GM21423 (cell line): ENCODE measurements at regions not wholly inside any gene's neighbourhood (a gene's known extent, or its start where the extent isn't known, plus 50 kb on each side); places are given as distances from the start of the nearest gene placed in this dataset.

Experiments
- ATAC-seq: cut with Tn5 transposase; IDR thresholded peaks from one replicate; pipeline ENCODE4 v1.9.1; 2021; ENCODE audit warnings: mild to moderate bottlenecking, moderate library complexity; ENCODE audit not compliant: unreplicated experiment

- ATAC-seq, result no peak
Observed at GRCh38 chr12:88310069-88310468, 168.0 kb downstream of the TMTC3 start.

GRCh38 chr12:88310666-88311065, 168.6 kb downstream of the TMTC3 start:
- no peak for ATAC-seq

- no peak for ATAC-seq
Observed at GRCh38 chr12:88313554-88313953, 171.4 kb downstream of the TMTC3 start.

- ATAC-seq, result no peak
Observed at GRCh38 chr12:88314706-88315105, 172.6 kb downstream of the TMTC3 start.

GRCh38 chr12:88318726-88319125, 176.6 kb downstream of the TMTC3 start:
- no peak for ATAC-seq

GRCh38 chr12:88325076-88325815, 183.1 kb downstream of the TMTC3 start:
- ATAC-seq, result no peak

GRCh38 chr12:88325816-88326189, 183.7 kb downstream of the TMTC3 start:
- no peak for ATAC-seq

- ATAC-seq, result no peak
Observed at GRCh38 chr12:88327276-88327675, 185.2 kb downstream of the TMTC3 start.

GRCh38 chr12:88328090-88328489, 186.0 kb downstream of the TMTC3 start:
- ATAC-seq, result no peak

- no peak for ATAC-seq
Observed at GRCh38 chr12:88329833-88330232, 187.7 kb downstream of the TMTC3 start.

- ATAC-seq, result no peak
Observed at GRCh38 chr12:88334271-88334670, 192.2 kb downstream of the TMTC3 start.

GRCh38 chr12:88336076-88336739, 194.1 kb downstream of the TMTC3 start:
- no peak for ATAC-seq

- no peak for ATAC-seq
Observed at GRCh38 chr12:88338486-88338885, 196.4 kb downstream of the TMTC3 start.

GRCh38 chr12:88339254-88339949, 197.3 kb downstream of the TMTC3 start:
- no peak for ATAC-seq

- no peak for ATAC-seq
Observed at GRCh38 chr12:88339966-88340365, 197.9 kb downstream of the TMTC3 start.

- ATAC-seq, result no peak
Observed at GRCh38 chr12:88342251-88342806, 200.2 kb downstream of the TMTC3 start.

GRCh38 chr12:88351146-88351545, 209.0 kb downstream of the TMTC3 start:
- no peak for ATAC-seq

- ATAC-seq, result no peak
Observed at GRCh38 chr12:88354691-88355090, 212.6 kb downstream of the TMTC3 start.

- no peak for ATAC-seq
Observed at GRCh38 chr12:88360343-88360742, 218.2 kb downstream of the TMTC3 start.

- no peak for ATAC-seq
Observed at GRCh38 chr12:88361493-88361892, 218.8 kb downstream of the KITLG start.

GRCh38 chr12:88362439-88362838, 217.8 kb downstream of the KITLG start:
- no peak for ATAC-seq

- no peak for ATAC-seq
Observed at GRCh38 chr12:88365403-88365802, 214.9 kb downstream of the KITLG start.
